ENCODE measurements at regions not wholly inside any gene's neighbourhood (a gene's known extent, or its start where the extent isn't known, plus 50 kb on each side); places are given as distances from the start of the nearest gene placed in this dataset.

- H3K27me3 Mint-ChIP-seq = peaks cover 7% of the 10 kb centered on the region
- H3K4me1 Mint-ChIP-seq = no peaks in the 10 kb centered on the region
- H3K27ac Mint-ChIP-seq = no peak overlapping the region
- ATAC-seq (no peak), DNase-seq (no peak)
- no peaks in the 10 kb centered on the region for H3K9me3 Mint-ChIP-seq
- H3K4me3 Mint-ChIP-seq = no peak overlapping the region
Observed at GRCh38 chr7:134561-135256, 57.7 kb upstream of the FAM20C start.

GRCh38 chr7:135257-135653 is 57.1 kb upstream of the FAM20C start:
- no peak overlapping the region for H3K4me3 Mint-ChIP-seq
- DNase-seq = no peak
- H3K9me3 Mint-ChIP-seq = no peaks in the 10 kb centered on the region
- peaks cover 7% of the 10 kb centered on the region for H3K27me3 Mint-ChIP-seq
- no peaks in the 10 kb centered on the region for H3K4me1 Mint-ChIP-seq
- no peak for ATAC-seq
- H3K27ac Mint-ChIP-seq = no peak overlapping the region

DNA sequence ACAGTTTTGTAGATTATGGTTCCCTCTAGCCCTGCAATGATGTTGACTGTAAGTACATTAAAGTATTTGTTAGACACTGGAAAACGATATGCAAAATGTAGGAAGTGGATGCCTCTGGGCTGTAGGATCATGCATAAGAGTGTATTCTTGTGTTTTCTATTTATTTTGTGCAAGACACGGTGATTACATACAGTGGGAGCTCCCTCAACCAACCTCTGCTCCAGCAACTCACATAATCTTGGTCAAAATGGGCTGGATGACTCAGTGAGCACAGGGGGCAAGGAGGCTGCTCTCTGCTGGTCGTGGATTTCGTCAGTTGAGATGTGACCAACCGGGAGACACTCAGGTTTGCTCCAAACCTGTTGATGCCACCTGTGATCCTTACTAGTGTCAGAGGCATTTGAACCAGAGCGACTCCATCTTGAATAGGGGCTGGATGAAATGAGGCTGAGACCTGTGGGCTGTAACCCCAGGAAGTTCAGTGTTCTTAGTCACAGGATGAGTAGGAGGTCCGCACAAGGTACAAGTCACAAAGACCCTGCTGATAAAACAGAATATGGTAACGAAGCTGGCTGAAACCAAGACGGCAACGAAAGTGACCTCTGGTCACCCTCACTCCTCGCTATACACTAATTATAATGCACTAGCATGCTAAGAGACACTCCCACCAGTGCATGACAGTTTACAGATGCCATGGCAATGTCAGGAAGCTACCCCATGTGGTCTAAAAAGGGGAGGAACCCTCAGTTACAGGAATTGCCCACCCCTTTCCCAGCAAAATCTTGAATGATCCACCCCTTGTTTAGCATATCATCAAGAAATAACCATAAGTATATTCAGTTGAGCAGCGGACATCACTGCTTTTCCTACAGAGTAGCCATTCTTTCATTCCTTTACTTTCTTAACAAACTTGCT is 56.4 kb upstream of the FAM20C start:
- H3K9me3 Mint-ChIP-seq = no peaks in the 10 kb centered on the region
- DNase-seq (no peak), ATAC-seq (no peak)
- no peak overlapping the region for H3K27ac Mint-ChIP-seq
- H3K4me3 Mint-ChIP-seq = no peak overlapping the region
- H3K27me3 Mint-ChIP-seq = peaks cover 7% of the 10 kb centered on the region
- no peaks in the 10 kb centered on the region for H3K4me1 Mint-ChIP-seq

DNA sequence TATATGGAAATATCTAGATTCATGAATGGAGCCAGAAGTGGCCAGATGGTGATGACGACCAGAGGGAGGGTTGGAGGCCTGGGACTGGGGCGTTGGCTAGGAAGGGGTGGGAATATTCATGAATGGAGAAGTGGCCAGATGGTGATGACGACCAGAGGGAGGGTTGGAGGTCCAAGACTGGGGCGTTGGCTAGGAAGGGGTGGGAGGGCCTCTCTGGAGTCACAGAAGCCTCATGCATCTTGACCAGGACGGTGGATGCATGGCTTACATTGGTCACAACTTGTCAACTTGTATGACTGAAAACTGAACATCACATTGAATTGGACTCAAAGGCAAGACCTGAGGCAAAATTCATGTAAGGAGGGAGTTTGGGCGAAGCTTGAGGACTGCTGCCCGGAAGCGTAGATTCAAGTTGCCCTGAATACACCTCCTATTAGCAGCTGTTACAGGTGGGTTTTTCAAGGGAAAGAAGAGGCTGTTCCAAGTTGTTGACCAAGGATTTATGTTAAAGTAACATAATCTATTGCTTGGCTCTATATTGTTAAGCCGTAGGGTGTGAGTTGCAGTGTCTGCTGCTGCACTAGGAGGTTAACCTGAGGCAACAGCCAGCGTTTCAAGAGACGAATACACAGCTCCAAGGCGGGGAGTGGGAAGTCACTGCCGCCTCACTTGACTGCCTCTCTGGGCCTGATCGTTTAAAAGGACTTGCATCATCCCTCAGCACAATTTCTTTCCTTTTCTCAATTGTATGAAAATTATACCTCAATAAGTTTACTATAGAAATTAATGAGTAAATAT is 55.1 kb upstream of the FAM20C start:
- H3K27ac Mint-ChIP-seq = no peak overlapping the region
- peaks cover 7% of the 10 kb centered on the region for H3K27me3 Mint-ChIP-seq
- ATAC-seq (no peak), DNase-seq (no peak)
- H3K4me1 Mint-ChIP-seq = no peaks in the 10 kb centered on the region
- no peak overlapping the region for H3K4me3 Mint-ChIP-seq
- no peaks in the 10 kb centered on the region for H3K9me3 Mint-ChIP-seq

DNA sequence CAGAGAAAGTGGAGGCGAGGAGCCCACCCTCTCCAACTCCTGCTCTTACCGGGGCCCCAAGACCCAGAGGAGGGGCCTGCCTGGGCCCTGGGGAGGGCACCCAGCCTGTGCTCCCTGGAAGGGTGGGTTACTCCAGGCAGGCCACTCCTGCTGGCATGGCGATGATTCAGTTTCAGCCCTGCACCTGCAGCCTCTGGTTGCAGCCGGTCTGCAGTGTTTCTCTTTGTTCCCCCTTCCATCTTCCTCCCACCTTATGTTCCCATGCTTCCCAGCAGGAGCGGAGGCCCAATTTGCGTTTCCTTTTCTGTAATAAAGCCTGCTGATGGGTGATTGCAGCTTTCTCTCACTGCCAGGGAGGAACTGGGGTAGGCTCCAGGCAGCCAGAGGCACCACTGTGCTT is 53.2 kb upstream of the FAM20C start:
- no peak overlapping the region for H3K27ac Mint-ChIP-seq
- no peaks in the 10 kb centered on the region for H3K9me3 Mint-ChIP-seq
- H3K27me3 Mint-ChIP-seq = peaks cover 7% of the 10 kb centered on the region
- ATAC-seq = no peak
- no peak overlapping the region for H3K4me3 Mint-ChIP-seq
- no peak for DNase-seq
- peaks cover 4% of the 10 kb centered on the region for H3K4me1 Mint-ChIP-seq

- H3K4me1 Mint-ChIP-seq = peaks cover 9% of the 10 kb centered on the region
- H3K27ac Mint-ChIP-seq = no peak overlapping the region
- H3K9me3 Mint-ChIP-seq = no peaks in the 10 kb centered on the region
Observed at GRCh38 chr7:139561-140243, 52.7 kb upstream of the FAM20C start.

DNA sequence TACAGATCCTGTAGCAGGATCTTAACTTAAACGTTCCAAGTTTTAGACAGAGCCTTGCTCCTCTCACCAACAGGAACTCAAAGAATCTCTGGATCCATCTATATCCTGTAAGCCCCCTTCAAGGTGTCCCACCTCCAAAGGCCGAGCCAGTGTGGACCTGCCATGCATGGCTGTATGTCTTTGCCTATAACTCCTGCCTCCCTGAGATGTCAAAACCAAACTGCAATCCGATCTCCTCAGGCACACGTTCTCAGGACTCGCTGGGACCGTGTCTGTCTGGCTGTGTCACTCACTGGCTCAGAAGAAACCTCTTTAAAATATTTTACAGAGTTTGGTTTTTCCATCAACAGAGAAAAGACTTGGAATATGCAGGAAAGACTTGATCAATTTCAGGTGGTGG is 51.4 kb upstream of the FAM20C start:
- Mint-ChIP-seq H3K4me3 (no peak overlapping the region), H3K27ac (no peak overlapping the region)
- no peak for ATAC-seq

More at GRCh38 chr7:139561-140243, 52.7 kb upstream of the FAM20C start:
- ATAC-seq (no peak), DNase-seq (no peak)
- H3K4me3 Mint-ChIP-seq = no peak overlapping the region
- H3K27me3 Mint-ChIP-seq = peaks cover 7% of the 10 kb centered on the region

GRCh38 chr7:142248-142941 is 50.0 kb upstream of the FAM20C start:
- Mint-ChIP-seq H3K9me3 (no peaks in the 10 kb centered on the region), H3K4me1 (peaks cover 9% of the 10 kb centered on the region), H3K27ac (peak overlapping the region in 1 of 2 donors; percentile 71), H3K27me3 (peaks cover 7% of the 10 kb centered on the region), H3K4me3 (no peak overlapping the region)
- no peak for ATAC-seq
- DNase-seq = no peak

More for the DNA sequence above, 51.4 kb upstream of the FAM20C start:
- Mint-ChIP-seq H3K4me1 (peaks cover 9% of the 10 kb centered on the region), H3K27me3 (peaks cover 7% of the 10 kb centered on the region), H3K9me3 (no peaks in the 10 kb centered on the region)
- DNase-seq = no peak
